ENCODE measurements at regions not wholly inside any gene's neighbourhood (a gene's known extent, or its start where the extent isn't known, plus 50 kb on each side); places are given as distances from the start of the nearest gene placed in this dataset.
"Not testable (repeated sequence)": the region's sequence is repeated elsewhere in the genome, so short reads cannot be mapped to it uniquely, and the experiment has no call there.

DNA sequence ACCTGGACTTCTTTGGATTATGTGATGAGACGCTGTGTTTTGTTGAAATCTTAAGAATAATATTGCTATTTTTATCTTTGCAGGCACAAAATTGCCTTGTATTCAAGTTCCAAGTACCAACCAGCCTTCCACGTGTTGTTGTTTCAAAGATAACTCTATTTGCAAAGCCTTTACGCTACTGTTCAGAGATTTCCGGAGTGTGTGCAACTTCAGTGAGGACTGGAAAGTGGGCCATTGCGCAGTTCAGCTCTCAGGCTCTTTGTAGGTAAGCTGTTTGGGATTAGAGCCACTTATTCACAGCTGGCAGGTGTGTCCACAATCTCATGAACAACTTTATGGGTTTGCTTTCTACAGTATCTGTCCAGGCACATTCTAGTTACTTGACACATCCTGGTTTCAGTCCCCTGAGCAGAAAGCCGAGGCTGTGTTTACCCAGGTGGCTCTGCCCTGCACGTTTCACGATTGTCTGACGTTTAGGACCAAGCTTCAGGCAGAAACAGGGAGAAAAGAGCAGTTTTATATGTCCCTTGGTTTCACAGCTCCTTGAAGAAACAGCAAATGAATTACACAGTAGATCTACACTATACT is 520.3 kb downstream of the PRIM2 start:
- TF ChIP-seq, protein P1, sequence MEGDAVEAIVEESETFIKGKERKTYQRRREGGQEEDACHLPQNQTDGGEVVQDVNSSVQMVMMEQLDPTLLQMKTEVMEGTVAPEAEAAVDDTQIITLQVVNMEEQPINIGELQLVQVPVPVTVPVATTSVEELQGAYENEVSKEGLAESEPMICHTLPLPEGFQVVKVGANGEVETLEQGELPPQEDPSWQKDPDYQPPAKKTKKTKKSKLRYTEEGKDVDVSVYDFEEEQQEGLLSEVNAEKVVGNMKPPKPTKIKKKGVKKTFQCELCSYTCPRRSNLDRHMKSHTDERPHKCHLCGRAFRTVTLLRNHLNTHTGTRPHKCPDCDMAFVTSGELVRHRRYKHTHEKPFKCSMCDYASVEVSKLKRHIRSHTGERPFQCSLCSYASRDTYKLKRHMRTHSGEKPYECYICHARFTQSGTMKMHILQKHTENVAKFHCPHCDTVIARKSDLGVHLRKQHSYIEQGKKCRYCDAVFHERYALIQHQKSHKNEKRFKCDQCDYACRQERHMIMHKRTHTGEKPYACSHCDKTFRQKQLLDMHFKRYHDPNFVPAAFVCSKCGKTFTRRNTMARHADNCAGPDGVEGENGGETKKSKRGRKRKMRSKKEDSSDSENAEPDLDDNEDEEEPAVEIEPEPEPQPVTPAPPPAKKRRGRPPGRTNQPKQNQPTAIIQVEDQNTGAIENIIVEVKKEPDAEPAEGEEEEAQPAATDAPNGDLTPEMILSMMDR (IDR thresholded peaks at IDR 0.05), result not testable (repeated sequence)
- TF ChIP-seq EZH2phosphoT487, EZH2 (IDR thresholded peaks at IDR 0.05): not testable (repeated sequence)
